Activated CD8-positive, alpha-beta memory T cell treated with anti-CD3 and anti-CD28 coated beads for 24 hours (primary cell): ENCODE measurements at regions not wholly inside any gene's neighbourhood (a gene's known extent, or its start where the extent isn't known, plus 50 kb on each side); places are given as distances from the start of the nearest gene placed in this dataset.

Experiments used
- DNase-seq: peaks from one replicate; pipeline ENCODE4 v3.0.0-alpha.2; 2020

- DNase-seq: no peak
Measured at GRCh38 chr4:28890949-28891775, 1829.0 kb upstream of the PCDH7 start.

GRCh38 chr4:28913466-28913865 is 1806.7 kb upstream of the PCDH7 start:
- DNase-seq: no peak

DNA sequence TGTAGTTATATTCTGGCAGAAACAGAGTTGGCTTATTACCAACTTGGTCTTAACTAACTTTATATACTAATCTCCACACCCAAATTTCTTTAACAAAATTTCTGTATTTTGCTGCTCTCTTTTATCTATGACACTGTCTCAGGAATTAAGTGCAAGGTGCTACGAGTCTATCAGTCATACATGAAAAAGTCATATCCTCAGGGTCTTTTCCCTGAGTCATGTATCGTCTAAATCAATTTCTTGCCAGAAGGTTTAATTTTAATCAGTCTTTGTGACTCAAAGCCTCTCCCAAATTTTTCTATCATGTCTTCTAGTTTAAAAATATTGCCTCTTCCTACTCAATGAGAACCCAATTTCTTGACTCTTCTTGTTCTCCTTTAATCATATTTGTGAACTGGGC is 1803.6 kb upstream of the PCDH7 start:
- no peak for DNase-seq

- no peak for DNase-seq
Measured at GRCh38 chr4:28918871-28919270, 1801.3 kb upstream of the PCDH7 start.

DNA sequence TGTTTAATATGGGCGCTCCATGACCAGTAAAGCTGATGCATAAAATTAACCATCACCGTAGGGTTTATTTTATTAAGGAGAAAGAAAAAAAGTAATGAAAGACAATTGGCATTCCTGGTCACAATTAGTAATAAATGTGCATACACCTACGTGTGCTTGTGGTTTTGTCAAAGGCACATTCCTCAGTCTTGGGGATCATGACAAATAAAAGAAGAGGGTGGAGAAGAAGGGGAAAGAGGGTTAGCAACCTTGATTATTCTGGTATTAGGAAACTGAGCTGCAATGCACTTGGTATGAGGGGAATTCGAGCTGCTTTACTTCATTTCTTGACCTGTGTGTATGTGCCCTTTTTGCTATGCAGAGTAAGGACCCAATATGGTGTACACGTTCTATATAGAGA is 1798.3 kb upstream of the PCDH7 start:
- no peak for DNase-seq

GRCh38 chr4:28926156-28926555 is 1794.0 kb upstream of the PCDH7 start:
- no peak for DNase-seq

DNA sequence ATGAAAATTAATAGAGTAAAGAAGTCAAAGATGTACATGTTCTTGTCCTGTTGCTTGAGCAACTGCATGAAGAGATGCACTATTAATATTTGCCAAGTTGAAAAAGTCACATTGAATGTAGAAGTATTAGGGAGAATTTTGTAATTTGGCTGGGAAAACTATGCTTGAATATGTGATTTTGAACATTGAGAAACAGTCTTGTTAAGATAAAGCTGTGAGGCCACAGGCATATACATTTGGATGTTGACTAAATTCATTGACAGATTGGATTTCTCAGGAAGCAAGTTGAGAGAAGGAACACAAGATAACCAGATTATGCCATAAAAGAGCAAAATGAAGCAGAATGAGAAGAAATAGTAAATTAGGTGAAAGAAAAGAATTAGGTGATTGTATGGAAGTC is 1777.5 kb upstream of the PCDH7 start:
- DNase-seq: no peak

DNA sequence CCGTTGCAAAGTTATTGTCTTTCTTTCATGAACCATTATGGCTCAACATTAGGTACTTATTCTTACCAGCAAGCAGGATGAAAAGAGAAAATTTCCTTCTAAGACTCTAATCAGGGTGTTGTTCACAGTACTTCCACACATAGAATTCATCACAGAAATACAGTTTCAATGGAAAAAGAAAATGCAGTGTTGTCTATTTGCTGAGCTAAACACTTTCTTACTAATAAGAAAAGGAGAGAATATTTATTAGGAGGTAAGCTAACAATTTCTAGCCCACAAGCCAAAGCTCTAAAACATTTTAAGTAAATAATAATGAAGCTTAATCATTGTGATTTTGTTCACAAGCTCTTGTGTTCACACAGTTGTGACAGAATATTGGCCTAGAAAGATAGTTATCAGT is 1772.8 kb upstream of the PCDH7 start:
- no peak for DNase-seq

GRCh38 chr4:28948501-28948900 is 1771.7 kb upstream of the PCDH7 start:
- DNase-seq: no peak

- no peak for DNase-seq
Measured at GRCh38 chr4:28966982-28967381, 1753.2 kb upstream of the PCDH7 start.

- no peak for DNase-seq
Measured at GRCh38 chr4:28973587-28974350, 1746.4 kb upstream of the PCDH7 start.

GRCh38 chr4:28976369-28976768 is 1743.8 kb upstream of the PCDH7 start:
- DNase-seq: no peak

DNA sequence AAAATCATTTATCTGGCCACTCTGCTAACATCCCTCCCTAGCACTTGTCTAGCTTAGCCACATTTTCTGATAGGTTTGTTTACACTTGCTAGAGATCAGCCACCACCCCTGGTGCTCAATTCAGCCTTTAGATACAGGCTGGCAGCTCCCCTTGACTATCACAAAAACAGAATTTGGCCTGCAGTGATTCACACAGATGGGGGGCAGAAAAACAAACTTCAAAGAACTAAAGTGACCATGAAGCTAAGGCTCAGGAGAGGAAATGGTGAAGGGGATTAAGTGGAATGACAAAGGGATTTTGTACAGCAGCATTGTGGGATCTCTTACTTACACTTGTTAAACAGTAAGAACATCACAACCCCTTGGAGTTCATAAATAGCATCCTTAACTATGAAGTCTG is 1718.0 kb upstream of the PCDH7 start:
- DNase-seq: no peak

- no peak for DNase-seq
Measured at GRCh38 chr4:29005838-29006237, 1714.3 kb upstream of the PCDH7 start.

- DNase-seq: no peak
Measured at GRCh38 chr4:29009908-29010307, 1710.3 kb upstream of the PCDH7 start.

DNA sequence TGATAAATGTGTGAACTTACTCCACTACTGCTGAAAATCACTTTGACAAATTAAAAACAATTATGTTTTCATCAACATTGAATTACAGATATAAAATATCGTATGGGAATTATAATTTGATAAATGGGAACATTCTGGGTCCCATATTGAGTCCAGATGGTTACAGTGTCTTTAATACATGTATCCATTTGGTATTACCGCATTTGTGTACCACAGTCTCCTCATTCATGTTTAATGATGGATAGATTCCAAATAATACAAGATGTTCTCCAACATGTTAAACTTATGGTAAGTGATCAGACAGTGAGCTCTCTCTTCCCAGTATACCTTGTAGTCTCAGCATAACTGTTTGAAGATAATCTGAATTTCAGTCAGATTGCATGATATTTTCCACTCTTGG is 1706.8 kb upstream of the PCDH7 start:
- DNase-seq: no peak

GRCh38 chr4:29014555-29014954 is 1705.6 kb upstream of the PCDH7 start:
- DNase-seq: no peak

GRCh38 chr4:29033703-29034102 is 1686.5 kb upstream of the PCDH7 start:
- no peak for DNase-seq

- DNase-seq: no peak
Measured at GRCh38 chr4:29037501-29037900, 1682.7 kb upstream of the PCDH7 start.

DNA sequence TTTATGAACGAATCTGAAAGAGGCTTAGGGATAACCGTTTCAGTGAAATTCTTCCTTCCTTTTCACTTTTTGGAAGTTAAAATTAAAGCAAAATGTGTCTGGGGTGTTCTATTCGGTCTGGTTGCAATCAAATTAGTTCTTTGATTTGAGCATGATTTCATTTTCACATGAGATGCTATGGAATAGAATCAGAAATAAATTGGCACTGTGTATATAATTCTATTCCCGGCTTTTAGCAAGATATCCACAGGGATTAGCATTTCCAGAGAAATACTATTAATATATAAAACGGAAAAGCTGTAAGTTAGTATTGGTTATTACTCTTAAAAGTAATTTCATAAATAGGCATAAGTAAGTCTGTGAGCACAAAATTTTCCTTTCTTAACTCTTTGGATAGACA is 1676.8 kb upstream of the PCDH7 start:
- DNase-seq: no peak

DNA sequence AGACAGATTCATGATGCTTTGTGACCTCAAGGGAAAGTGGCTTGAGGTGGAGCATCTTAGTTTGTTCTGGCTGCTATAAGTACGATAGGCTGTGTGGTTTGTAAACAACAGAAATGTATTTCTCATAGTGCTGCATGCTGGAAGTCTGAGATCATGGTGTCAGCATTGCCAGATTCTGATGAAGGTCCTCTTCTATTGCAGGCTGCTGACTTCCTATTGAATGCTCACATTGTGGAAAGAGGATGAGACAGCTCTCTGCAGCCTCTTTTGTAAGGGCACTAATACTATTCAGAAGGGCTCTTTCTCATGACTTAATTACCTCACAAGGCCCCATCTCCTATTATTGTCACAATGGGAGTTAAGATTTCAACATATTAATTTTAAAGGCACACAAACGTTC is 1674.0 kb upstream of the PCDH7 start:
- DNase-seq: no peak

- DNase-seq: no peak
Measured at GRCh38 chr4:29046781-29047180, 1673.4 kb upstream of the PCDH7 start.

DNA sequence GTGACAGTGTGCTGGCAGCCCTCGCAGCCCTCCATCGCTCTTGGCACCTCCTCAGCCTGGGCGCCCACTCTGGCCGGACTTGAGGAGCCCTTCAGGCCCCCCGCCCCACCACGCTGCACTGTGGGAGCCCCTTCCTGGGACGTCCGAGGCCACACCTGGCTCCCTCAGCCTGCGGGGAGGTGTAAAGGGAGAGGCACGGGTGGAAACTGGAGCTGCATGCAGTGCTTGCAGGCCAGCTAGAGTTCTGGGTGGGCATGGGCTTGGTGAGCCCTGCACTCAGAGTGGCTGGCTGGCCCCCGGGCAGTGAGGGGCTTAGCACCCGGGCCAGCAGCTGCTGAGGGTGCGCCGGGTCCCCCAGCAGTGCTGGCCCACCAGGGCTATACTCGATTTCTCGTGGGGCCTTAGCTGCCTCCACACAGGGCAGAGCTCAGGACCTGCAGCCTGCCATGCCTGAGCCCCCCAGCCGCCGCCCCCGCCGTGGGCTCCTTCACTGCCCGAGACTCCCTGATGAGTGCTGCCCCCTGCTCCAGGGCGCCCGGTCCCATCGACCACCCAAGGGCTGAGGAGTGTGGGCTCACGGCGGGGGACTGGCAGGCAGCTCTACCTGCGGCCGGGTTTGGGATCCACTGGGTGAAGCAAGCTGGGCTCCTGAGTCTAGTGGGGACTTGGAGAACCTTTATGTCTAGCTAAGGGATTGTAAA is 1672.7 kb upstream of the PCDH7 start:
- DNase-seq: no peak
